Ecto neural progenitor cell (in vitro differentiated cells): ENCODE measurements at regions not wholly inside any gene's neighbourhood (a gene's known extent, or its start where the extent isn't known, plus 50 kb on each side); places are given as distances from the start of the nearest gene placed in this dataset.

ENCODE experiments used
- DNase-seq: peaks from one replicate; pipeline ENCODE4 v3.0.0-alpha.2; 2018; ENCODE audit warnings: low spot score

DNA sequence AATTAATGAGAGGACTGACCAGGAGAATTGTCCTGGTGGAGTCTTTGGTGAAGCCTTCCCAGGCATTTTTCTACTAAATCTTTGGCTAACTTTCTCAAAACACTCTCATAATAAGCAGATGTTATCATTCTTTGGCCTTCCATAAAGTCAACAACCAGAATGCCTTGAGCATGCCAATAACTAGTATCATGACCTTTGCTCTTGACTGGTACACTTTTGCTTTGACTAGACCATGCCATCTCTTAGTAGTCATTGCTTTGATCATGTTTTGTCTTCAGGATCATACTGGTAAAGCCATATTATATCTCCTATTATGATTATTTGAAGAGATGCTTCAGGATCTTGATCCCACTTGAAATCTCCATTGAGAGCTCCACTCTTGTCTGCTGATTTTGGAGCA is 506.9 kb downstream of the ELAVL2 start:
- no peak for DNase-seq

GRCh38 chr9:23321049-23321448 is 505.0 kb downstream of the ELAVL2 start:
- DNase-seq: no peak

GRCh38 chr9:23322392-23322791 is 503.6 kb downstream of the ELAVL2 start:
- DNase-seq: no peak

DNA sequence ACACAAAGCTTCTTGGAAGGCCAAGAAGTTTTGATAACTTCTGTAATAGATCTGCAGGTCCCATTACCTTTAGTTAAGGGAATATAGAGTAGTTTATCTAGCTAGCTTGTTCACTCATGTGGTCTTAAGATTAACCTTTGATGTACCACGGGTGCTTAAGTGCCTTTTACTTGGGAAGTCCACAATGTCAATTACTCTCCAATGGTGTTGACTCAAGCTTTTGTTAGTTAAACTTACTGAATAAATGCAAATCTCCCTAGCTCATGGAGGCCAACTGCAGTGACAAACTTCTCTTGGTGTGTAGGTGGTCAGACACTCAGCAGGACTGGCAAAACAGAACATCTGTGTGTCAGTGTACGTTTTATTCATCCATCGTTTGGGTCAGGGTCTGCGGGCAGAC is 501.5 kb downstream of the ELAVL2 start:
- no peak for DNase-seq

GRCh38 chr9:23326597-23326996 is 499.4 kb downstream of the ELAVL2 start:
- DNase-seq: no peak

- no peak for DNase-seq
Measured at GRCh38 chr9:23341346-23341745, 484.7 kb downstream of the ELAVL2 start.

DNA sequence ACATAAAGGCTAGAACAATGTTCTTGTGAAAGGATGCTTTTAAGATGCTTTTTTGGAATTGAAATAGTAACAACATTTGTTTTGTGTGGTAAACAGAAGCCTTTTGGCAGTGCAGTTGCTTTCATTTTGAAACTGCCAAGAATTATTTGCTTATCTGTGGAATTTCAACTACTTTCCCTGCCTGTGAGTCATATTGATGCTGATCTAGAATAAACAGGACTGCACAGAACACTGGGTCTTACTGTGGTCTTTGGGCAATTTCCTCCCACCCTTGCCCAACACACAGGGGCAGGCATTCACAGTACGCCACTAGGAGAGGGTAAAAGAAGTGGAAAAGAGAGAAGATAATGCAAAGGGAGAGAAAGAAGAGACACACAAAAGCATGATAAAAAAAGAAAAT is 483.7 kb downstream of the ELAVL2 start:
- DNase-seq: no peak

- DNase-seq: no peak
Measured at GRCh38 chr9:23343226-23343625, 482.8 kb downstream of the ELAVL2 start.

GRCh38 chr9:23361096-23361495 is 464.9 kb downstream of the ELAVL2 start:
- DNase-seq: no peak

- DNase-seq: no peak
Measured at GRCh38 chr9:23372703-23373102, 453.3 kb downstream of the ELAVL2 start.

DNA sequence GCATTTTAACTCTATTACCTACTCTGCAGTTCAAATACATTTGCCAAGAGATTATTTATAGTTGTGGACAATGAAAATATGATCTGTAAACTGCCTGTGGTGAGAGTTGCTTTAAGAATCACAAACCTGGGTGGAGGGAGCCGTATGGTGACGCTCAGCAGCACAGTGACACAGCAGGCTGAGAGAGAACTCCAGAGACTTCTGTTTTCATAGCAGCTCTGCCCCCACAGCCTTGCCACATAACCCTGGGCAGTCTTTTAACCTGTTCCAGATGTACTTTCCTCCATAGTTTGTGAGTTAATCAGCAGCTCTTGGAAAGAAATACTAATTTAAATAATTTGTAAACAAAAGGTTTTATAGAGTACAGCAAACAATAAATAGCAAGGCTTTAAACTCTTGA is 450.5 kb downstream of the ELAVL2 start:
- DNase-seq: no peak

- no peak for DNase-seq
Measured at GRCh38 chr9:23379842-23380241, 446.2 kb downstream of the ELAVL2 start.

GRCh38 chr9:23380821-23381220 is 445.2 kb downstream of the ELAVL2 start:
- DNase-seq: no peak

DNA sequence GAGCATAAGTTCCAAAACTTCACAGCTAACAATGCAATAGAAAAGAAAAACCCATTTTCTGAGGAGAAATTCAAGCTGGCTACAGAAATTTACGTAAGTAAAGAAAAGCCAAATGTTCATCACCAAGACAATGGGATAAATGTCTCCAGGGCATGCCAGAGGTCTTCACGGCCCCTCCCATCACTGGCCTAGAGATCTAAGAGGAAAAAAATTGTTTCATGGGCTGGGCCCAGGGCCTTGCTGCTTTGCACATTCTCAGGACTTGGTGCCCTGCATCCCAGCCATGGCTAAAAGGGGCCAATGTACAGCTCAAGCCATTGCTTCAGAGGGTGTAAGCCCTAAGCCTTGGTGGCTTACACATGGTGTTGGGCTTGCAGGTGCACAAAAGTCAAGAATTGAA is 443.6 kb downstream of the ELAVL2 start:
- no peak for DNase-seq

- DNase-seq: no peak
Measured at GRCh38 chr9:23394189-23394588, 431.9 kb downstream of the ELAVL2 start.

DNA sequence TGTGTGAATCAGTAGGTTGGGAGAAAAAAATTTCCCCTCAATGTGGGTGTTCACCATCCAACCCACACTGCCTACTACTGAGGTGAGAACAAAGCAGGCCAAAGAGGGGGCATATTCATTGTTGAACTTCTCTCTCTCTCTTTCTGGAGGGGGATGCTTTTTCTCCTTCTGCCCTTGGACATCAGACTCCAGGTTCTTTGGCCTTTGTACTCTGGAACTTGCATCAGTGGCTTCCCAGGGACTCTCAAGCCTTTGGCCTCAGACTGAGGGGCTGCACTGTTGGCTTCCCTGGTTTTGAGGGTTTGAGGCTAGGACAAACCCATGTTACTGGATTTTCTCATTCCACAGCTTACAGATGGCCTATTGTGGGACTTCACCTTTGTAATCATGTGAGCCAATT is 417.2 kb downstream of the ELAVL2 start:
- no peak for DNase-seq

- no peak for DNase-seq
Measured at GRCh38 chr9:23412046-23412445, 414.0 kb downstream of the ELAVL2 start.

- no peak for DNase-seq
Measured at GRCh38 chr9:23412458-23412857, 413.6 kb downstream of the ELAVL2 start.

DNA sequence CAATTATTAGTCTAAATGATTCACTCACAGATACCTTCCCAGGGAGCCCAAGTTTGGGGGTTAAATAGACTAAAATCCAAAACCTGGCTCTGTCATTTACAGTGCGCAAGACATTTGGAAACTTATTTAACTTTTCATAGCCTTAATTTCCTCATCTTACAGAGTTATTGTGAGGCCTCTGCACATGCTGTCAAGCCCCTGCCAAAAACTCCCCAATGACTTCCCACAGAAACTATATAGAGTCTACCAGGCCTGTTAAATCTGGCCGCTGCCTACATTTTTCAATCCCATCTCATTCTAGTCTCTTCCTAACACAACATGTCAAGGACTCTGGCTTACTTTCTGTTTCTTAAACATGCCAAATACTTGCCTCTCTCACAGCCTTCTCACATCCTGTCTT is 412.5 kb downstream of the ELAVL2 start:
- no peak for DNase-seq

DNA sequence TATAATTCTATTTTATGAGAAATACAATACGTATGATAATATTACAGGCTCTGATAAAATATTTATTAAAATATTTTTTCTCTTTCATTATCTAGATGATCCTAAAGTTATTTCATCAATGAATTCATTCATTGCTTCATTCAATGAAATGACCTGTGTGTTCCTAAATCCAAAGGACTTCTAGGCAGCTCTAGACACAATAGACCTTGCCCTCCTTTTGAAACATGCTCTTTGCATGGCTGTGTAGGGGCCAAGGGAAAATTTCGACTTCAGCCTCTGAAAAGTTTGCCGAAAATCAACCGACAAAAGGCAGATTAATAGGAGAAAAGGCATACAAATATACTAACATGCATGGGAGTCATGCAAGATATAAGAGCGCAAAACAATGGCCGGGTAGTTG is 402.0 kb downstream of the ELAVL2 start:
- no peak for DNase-seq

- DNase-seq: no peak
Measured at GRCh38 chr9:23426144-23426543, 399.9 kb downstream of the ELAVL2 start.

- DNase-seq: no peak
Measured at GRCh38 chr9:23431459-23431858, 394.6 kb downstream of the ELAVL2 start.

- no peak for DNase-seq
Measured at GRCh38 chr9:23434654-23435053, 391.4 kb downstream of the ELAVL2 start.

DNA sequence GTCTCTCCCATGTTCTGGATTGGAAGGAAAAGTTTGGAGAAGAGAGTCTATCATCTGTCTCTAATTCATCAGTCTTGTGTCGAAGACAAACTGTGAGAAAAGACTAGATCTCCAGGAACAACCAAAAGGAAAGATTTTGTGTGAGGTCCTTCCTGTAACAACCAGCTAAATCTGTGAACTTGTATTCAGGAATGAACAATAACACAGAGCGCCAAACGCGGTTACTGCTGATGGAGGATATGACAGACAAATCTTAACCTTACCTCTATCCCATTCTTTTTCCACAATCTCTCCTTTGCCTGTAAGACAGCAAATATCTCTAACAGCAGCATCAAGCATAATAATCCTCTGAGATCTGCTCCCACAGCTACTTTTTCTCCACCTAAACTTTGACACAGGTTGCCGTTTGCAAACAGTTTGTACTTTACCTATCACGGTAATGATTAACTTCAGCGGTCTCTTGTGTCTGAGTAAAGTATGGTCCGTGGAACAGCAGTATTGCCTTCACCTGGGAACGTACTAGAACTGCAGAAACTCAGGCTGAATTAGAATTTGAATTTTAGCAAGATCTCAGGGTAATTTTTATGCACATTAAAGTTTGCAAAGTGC is 387.6 kb downstream of the ELAVL2 start:
- DNase-seq: no peak

DNA sequence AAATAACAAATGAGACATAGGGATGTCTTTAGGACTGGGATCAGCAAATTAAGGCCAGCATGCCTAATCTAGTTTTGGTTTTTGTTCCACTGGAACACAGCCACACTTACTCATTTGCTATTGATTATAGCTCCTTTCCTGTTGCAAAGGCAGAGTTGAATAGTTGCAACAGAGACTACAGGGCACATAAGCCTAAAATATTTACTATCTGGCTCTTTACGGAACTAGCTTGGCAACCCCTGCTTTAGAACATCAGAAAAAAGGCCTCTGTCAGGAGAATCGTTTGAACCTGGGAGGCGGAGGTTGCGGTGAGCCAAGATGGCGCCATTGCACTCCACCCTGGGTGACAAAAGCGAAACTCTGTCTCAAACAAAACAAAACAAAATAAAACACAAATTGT is 384.8 kb downstream of the ELAVL2 start:
- no peak for DNase-seq
